H9 (cell line): ENCODE measurements at regions not wholly inside any gene's neighbourhood (a gene's known extent, or its start where the extent isn't known, plus 50 kb on each side); places are given as distances from the start of the nearest gene placed in this dataset.

Experiments used
- DNase-seq: peaks from one replicate; pipeline ENCODE4 v3.0.0-alpha.2; 2017
- H2AFZ ChIP-seq: one replicate; pipeline ENCODE4 v1.6.1; 2013; ENCODE audit warnings: mild to moderate bottlenecking, low read length, control low read depth, moderate library complexity
- H2AK5ac ChIP-seq: 2 replicates; pipeline ENCODE4 v1.6.1; 2013; ENCODE audit warnings: low read length, control low read depth, mixed read lengths; ENCODE audit not compliant: insufficient read length
- H2BK120ac ChIP-seq: one replicate; pipeline ENCODE4 v1.6.1; 2013; ENCODE audit warnings: low read depth, mild to moderate bottlenecking, low read length, control low read depth, inconsistent platforms; ENCODE audit not compliant: poor library complexity, severe bottlenecking
- H2BK12ac ChIP-seq: 2 replicates; pipeline ENCODE4 v1.6.1; 2013; ENCODE audit warnings: low read length, control low read depth, mixed read lengths, low read depth; ENCODE audit not compliant: insufficient read length
- H2BK15ac ChIP-seq: 2 replicates; pipeline ENCODE4 v1.6.1; 2013; ENCODE audit warnings: low read depth, low read length, control low read depth
- H2BK20ac ChIP-seq: one replicate; pipeline ENCODE4 v1.6.1; 2013; ENCODE audit warnings: low read depth, mild to moderate bottlenecking, low read length, control low read depth, inconsistent platforms; ENCODE audit not compliant: poor library complexity, severe bottlenecking
- H2BK5ac ChIP-seq: 2 replicates; pipeline ENCODE4 v1.6.1; 2013; ENCODE audit warnings: low read length, control low read depth, mixed read lengths; ENCODE audit not compliant: insufficient read length
- H3K14ac ChIP-seq: 2 replicates; pipeline ENCODE4 v1.6.1; 2013; ENCODE audit warnings: low read length, control low read depth; ENCODE audit not compliant: insufficient read depth
- H3K18ac ChIP-seq: 2 replicates; pipeline ENCODE4 v1.6.1; 2013; ENCODE audit warnings: low read depth, mild to moderate bottlenecking, mixed read lengths, low read length, control low read depth; ENCODE audit not compliant: insufficient read length
- H3K23ac ChIP-seq: 2 replicates; pipeline ENCODE4 v1.6.1; 2013; ENCODE audit warnings: low read length, control low read depth, mixed read lengths, low read depth; ENCODE audit not compliant: insufficient read length
- H3K23me2 ChIP-seq: 2 replicates; pipeline ENCODE4 v1.6.1; 2013; ENCODE audit warnings: low read depth, mild to moderate bottlenecking, mixed read lengths, low read length, control low read depth; ENCODE audit not compliant: insufficient read length, poor library complexity, severe bottlenecking
- H3K27ac ChIP-seq: 2 replicates; pipeline ENCODE4 v1.5.1; 2013; ENCODE audit warnings: low read length, control low read depth, mixed read lengths, low read depth; ENCODE audit not compliant: insufficient read length
- H3K27me3 ChIP-seq: 2 replicates; pipeline ENCODE4 v1.6.1; 2013; ENCODE audit warnings: low read length, control low read depth, inconsistent platforms; ENCODE audit not compliant: insufficient read depth
- H3K4ac ChIP-seq: 2 replicates; pipeline ENCODE4 v1.6.1; 2013; ENCODE audit warnings: low read depth, mild to moderate bottlenecking, control low read depth, inconsistent platforms, low read length, moderate library complexity
- H3K4me1 ChIP-seq: 2 replicates; pipeline ENCODE4 v1.6.1; 2013; ENCODE audit warnings: low read length, control low read depth, inconsistent platforms; ENCODE audit not compliant: insufficient read depth
- H3K4me2 ChIP-seq: 2 replicates; pipeline ENCODE4 v1.6.1; 2013; ENCODE audit warnings: low read length, control low read depth, mixed read lengths; ENCODE audit not compliant: insufficient read length, insufficient read depth
- H3K56ac ChIP-seq: 2 replicates; pipeline ENCODE4 v1.6.1; 2013; ENCODE audit warnings: low read depth, mild to moderate bottlenecking, mixed read lengths, low read length, control low read depth; ENCODE audit not compliant: insufficient read length
- H3K79me1 ChIP-seq: 2 replicates; pipeline ENCODE4 v1.6.1; 2013; ENCODE audit warnings: low read depth, mild to moderate bottlenecking, moderate library complexity, low read length, control low read depth, inconsistent platforms; ENCODE audit not compliant: insufficient read depth, poor library complexity, severe bottlenecking
- H3K79me2 ChIP-seq: 2 replicates; pipeline ENCODE4 v1.6.1; 2013; ENCODE audit warnings: low read length, control low read depth, inconsistent platforms; ENCODE audit not compliant: insufficient read depth
- H3K9ac ChIP-seq: 2 replicates; pipeline ENCODE4 v1.6.1; 2013; ENCODE audit warnings: low read length, control low read depth, mixed read lengths; ENCODE audit not compliant: insufficient read length; ENCODE audit errors: extremely low read depth
- H3K9me3 ChIP-seq: one replicate; pipeline ENCODE4 v1.6.1; 2013; ENCODE audit warnings: low read depth, low read length, inconsistent platforms; ENCODE audit not compliant: control insufficient read depth
- H3T11ph ChIP-seq: one replicate; pipeline ENCODE4 v1.6.1; 2013; ENCODE audit warnings: mild to moderate bottlenecking, low read length, control low read depth, inconsistent platforms
- H4K20me1 ChIP-seq: one replicate; pipeline ENCODE4 v1.6.1; 2013; ENCODE audit not compliant: control insufficient read depth, insufficient read length, insufficient read depth
- H4K5ac ChIP-seq: 2 replicates; pipeline ENCODE4 v1.6.1; 2013; ENCODE audit warnings: low read depth, mild to moderate bottlenecking, mixed read lengths, low read length, control low read depth; ENCODE audit not compliant: insufficient read length
- H4K8ac ChIP-seq: replicated peaks from 2 replicates; pipeline ENCODE4 v1.6.1; 2013; ENCODE audit warnings: low read length, control low read depth, mixed read lengths, low read depth; ENCODE audit not compliant: insufficient read length
- H4K91ac ChIP-seq: 2 replicates; pipeline ENCODE4 v1.6.1; 2013; ENCODE audit warnings: low read depth, mild to moderate bottlenecking, moderate library complexity, mixed read lengths, low read length, control low read depth; ENCODE audit not compliant: insufficient read length
- H3K27ac Mint-ChIP-seq, 3 experiments: 2 replicates in 2 of 3; 3 replicates in 1 of 3; pipeline ENCODE4 v1.8.0; 2020 to 2021; ENCODE audit warnings: mixed read lengths in 3 of 3, mild to moderate bottlenecking in 1 of 3, moderate library complexity in 1 of 3
- H3K27me3 Mint-ChIP-seq: 2 replicates; pipeline ENCODE4 v1.8.0; 2021; ENCODE audit warnings: low read depth, mild to moderate bottlenecking, moderate library complexity, mixed read lengths
- H3K36me3 Mint-ChIP-seq, 3 experiments: 2 replicates in 2 of 3; 3 replicates in 1 of 3; pipeline ENCODE4 v1.8.0; 2020 to 2021; ENCODE audit warnings: low read depth in 3 of 3, mixed read lengths in 3 of 3; ENCODE audit not compliant: insufficient read depth in 1 of 3
- H3K4me1 Mint-ChIP-seq, 2 experiments: 2 replicates each; pipeline ENCODE4 v1.8.0; 2020; ENCODE audit warnings: mixed read lengths in 2 of 2
- H3K4me3 Mint-ChIP-seq, 2 experiments: 2 replicates in 1 of 2; 3 replicates in 1 of 2; pipeline ENCODE4 v1.8.0; 2020 to 2021; ENCODE audit warnings: mild to moderate bottlenecking in 2 of 2, mixed read lengths in 2 of 2, moderate library complexity in 1 of 2
- H3K9me3 Mint-ChIP-seq, 2 experiments: 2 replicates in 1 of 2; 3 replicates in 1 of 2; pipeline ENCODE4 v1.8.0; 2020; ENCODE audit warnings: mild to moderate bottlenecking in 2 of 2, mixed read lengths in 2 of 2, moderate library complexity in 1 of 2
- WGBS: extraction: QIAGEN DNeasy Blood & Tissue Kit; methylation state at CpG from one replicate; pipeline ENCODE4 v1.1.7; 2013; ENCODE audit warnings: missing lambda C conversion rate, low lambda C conversion rate, mixed read lengths; ENCODE audit not compliant: insufficient read length; ENCODE audit errors: extremely low coverage; 5-methylcytosine and 5-hydroxymethylcytosine counted together
- TF ChIP-seq, protein P1 (sequence below): fragments of 200-600 bp; sonication (generic); conservative IDR thresholded peaks from 3 replicates; pipeline ENCODE4 v1.8.0; 2021; ENCODE audit warnings: antibody characterized with exemption, mild to moderate bottlenecking

DNA sequence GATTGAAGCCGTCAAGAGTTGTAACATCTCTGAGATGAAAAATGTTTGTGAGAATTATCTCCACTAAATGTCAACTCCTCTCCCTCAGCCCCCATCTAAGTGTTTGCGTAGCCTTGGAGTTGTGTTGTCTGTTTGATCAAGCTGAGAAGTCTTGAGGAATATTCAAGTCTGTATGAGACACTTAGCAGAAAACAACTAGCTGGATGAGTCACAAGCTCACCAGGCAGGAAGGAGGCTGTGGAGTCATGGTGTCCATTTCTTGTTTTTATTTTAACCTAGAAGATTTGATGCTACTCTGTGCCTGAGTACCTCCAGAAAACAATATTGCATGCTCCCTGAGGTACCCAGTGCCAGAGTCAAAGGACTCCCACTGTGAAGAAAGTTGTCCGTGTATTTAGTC is 211.6 kb upstream of the PLXNA2 start:
- TF ChIP-seq, protein P1, sequence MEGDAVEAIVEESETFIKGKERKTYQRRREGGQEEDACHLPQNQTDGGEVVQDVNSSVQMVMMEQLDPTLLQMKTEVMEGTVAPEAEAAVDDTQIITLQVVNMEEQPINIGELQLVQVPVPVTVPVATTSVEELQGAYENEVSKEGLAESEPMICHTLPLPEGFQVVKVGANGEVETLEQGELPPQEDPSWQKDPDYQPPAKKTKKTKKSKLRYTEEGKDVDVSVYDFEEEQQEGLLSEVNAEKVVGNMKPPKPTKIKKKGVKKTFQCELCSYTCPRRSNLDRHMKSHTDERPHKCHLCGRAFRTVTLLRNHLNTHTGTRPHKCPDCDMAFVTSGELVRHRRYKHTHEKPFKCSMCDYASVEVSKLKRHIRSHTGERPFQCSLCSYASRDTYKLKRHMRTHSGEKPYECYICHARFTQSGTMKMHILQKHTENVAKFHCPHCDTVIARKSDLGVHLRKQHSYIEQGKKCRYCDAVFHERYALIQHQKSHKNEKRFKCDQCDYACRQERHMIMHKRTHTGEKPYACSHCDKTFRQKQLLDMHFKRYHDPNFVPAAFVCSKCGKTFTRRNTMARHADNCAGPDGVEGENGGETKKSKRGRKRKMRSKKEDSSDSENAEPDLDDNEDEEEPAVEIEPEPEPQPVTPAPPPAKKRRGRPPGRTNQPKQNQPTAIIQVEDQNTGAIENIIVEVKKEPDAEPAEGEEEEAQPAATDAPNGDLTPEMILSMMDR: no peak
- H3K27me3 Mint-ChIP-seq: peaks cover 4% of the 10 kb centered on the region; the same call in 1 of the 2 replicates

More for the DNA sequence above, 211.6 kb upstream of the PLXNA2 start:
- H4K5ac ChIP-seq: no peak overlapping the region
- H3K36me3 Mint-ChIP-seq: no peaks in the 10 kb centered on the region
- no peak overlapping the region for H4K8ac ChIP-seq
- no peak overlapping the region for H3K23ac ChIP-seq
- no peak overlapping the region for H2BK5ac ChIP-seq
- no peak overlapping the region for H3K4me3 Mint-ChIP-seq
- no peak overlapping the region for H3K27ac Mint-ChIP-seq
- no peak overlapping the region for H2AFZ ChIP-seq
- H3K4ac ChIP-seq: no peak overlapping the region
- no peak overlapping the region for H2BK15ac ChIP-seq
- no peaks in the 10 kb centered on the region for H3K27me3 ChIP-seq
- H2BK120ac ChIP-seq: no peak overlapping the region
- WGBS: no CpG with 5 or more reads among the region's 3 CpGs
- H3K4me1 Mint-ChIP-seq: peaks cover 7 to 8% of the 10 kb centered on the region in 2 experiments
- H3K9me3 Mint-ChIP-seq: peaks cover 0 to 3% of the 10 kb centered on the region in 2 experiments; a peak in 1 of 5 replicates
- H4K20me1 ChIP-seq: no peaks in the 10 kb centered on the region
- no peak overlapping the region for H3K18ac ChIP-seq
- H3K27ac ChIP-seq: no peak overlapping the region
- no peaks in the 10 kb centered on the region for H3K79me2 ChIP-seq
- no peaks in the 10 kb centered on the region for H3K23me2 ChIP-seq
- H3K9ac ChIP-seq: no peak overlapping the region
- H3T11ph ChIP-seq: no peak overlapping the region
- H2BK12ac ChIP-seq: no peak overlapping the region
- no peaks in the 10 kb centered on the region for H3K79me1 ChIP-seq
- no peak overlapping the region for H3K56ac ChIP-seq
- no peaks in the 10 kb centered on the region for H3K4me1 ChIP-seq
- no peak overlapping the region for H3K14ac ChIP-seq
- no peak overlapping the region for H2BK20ac ChIP-seq
- H2AK5ac ChIP-seq: no peak overlapping the region
- DNase-seq: no peak
- no peaks in the 10 kb centered on the region for H3K9me3 ChIP-seq
- H4K91ac ChIP-seq: no peak overlapping the region
- no peak overlapping the region for H3K4me2 ChIP-seq
